HG03103 (cell line): ENCODE measurements at regions not wholly inside any gene's neighbourhood (a gene's known extent, or its start where the extent isn't known, plus 50 kb on each side); places are given as distances from the start of the nearest gene placed in this dataset.
A peak's percentile ranks its signal among the peaks of the same experiment; 100 is the strongest.

Experiments used
- ATAC-seq: cut with Tn5 transposase; IDR thresholded peaks from one replicate; pipeline ENCODE4 v1.9.1; 2021; ENCODE audit warnings: low read depth; ENCODE audit not compliant: unreplicated experiment

DNA sequence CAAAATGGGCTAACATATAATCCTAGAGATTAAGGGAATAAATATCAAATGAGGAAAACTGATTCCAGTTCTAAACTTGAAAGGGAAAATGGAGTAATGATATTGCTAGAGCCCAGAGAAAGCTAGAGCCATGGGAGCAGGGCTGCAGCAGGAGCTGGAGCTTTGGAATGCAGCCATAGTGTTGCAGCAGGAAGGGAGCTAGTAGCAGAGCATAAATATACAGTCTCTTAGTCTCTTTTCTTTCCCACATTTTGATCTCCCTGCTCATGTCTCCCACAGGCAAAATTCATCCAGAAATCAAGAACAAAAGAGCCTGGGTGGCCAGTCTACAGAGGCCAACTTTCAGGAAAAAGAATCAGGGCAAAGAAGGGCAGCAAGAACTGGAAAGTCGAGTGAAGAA is 253.7 kb downstream of the ATXN7L3B start:
- ATAC-seq, result no peak

GRCh38 chr12:74794522-74794921 is 256.9 kb downstream of the ATXN7L3B start:
- ATAC-seq, result no peak

DNA sequence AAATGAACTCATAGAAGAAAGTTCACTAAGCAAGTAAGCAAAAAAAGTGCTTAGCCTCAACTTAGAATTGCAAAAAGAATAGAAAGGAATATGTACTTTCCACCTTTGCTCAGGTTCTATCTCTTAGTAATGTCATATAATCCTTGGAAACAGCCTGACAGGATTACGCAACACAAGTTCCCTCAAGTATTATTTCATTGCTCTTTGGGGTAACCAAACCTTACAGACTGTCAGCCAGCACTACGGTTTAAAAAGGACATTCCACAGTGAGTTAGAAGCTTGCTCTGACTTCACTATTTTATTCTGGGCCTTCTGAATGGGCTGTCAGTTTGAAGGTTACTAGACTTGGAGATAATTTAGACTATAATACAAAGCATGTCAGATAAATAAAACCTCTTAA is 264.0 kb downstream of the ATXN7L3B start:
- ATAC-seq, result no peak

DNA sequence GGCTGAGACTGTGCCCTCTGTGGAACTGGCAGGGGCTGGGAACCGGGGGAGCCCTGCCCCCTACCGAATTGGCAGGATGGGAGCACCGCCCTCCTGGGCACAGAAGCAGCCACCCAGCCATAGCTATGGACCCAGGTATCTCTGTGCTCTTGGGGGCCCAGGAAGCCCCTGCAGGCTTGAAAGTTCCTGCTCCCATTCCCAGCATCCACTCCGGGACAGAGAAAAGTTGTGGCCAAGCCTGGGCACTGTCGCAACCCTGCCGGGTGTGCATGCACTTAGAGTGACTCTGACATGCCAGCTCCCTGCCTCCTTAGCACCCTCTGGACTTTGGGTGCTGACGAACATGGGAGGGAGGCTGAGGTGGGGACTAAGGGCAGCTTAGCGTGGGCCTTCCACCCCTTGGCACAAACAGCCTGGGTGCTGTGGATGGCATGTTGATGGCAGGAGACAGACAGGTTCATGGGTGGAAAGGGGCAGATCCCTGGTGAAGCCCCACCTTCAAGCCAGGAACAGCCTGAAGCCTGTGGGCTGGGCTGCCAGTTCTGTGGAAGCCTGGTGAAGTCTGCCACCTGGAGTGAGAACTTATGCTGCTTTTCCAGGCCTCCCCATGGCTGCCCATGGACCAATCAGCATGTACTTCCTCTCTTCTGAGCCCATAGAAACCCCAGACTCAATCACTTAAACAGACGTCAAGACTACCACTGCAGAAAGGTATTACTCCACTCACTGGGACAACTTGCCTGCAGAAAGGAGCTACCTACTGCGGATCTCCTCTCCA is 279.0 kb downstream of the ATXN7L3B start:
- ATAC-seq, result no peak

DNA sequence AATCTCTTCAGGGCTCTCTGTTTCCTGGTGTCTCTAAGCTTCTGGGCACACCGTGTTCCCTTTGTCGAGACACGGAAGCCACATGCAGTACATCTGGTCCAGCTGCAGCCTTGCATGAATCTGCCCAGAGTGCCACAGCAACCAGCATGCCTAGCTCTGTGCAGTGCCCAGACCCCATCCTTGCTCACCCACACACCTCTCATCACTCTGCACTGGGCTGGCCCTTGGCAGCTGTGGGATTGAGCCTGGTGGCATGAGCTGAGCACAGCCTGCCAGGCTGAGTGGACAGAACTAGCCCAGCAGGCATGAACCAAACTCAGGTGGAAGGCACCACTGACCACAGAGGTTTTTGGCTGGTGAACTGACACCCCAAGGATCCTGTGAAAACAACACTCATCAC is 279.9 kb downstream of the ATXN7L3B start:
- no peak for ATAC-seq

GRCh38 chr12:74818412-74818811 is 280.8 kb downstream of the ATXN7L3B start:
- ATAC-seq, result no peak

- no peak for ATAC-seq
These were observed 282.7 kb downstream of the ATXN7L3B start for GRCh38 chr12:74820324-74820723.

- ATAC-seq, result no peak
These were observed 298.9 kb downstream of the ATXN7L3B start for GRCh38 chr12:74836567-74836966.

DNA sequence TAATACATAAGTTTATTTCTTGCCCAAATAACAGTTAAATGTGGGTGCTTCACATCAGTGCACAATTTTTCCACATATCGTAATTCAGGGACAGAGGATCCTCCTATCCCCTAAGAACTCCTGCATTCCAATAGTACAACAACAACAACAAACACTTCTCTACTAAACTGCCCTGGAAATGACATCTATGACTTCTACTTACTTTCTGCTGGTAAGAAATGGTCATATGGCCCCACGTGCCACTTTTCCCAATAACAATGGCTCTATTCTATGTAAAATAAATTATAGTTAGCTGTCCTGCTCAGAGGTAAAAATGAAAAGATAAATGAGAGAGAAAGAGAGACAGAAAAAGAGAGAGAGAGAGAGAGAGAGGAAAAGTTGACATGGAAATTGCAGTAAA is 308.5 kb downstream of the ATXN7L3B start:
- no peak for ATAC-seq

GRCh38 chr12:74847169-74847568 is 309.5 kb downstream of the ATXN7L3B start:
- ATAC-seq, result no peak

DNA sequence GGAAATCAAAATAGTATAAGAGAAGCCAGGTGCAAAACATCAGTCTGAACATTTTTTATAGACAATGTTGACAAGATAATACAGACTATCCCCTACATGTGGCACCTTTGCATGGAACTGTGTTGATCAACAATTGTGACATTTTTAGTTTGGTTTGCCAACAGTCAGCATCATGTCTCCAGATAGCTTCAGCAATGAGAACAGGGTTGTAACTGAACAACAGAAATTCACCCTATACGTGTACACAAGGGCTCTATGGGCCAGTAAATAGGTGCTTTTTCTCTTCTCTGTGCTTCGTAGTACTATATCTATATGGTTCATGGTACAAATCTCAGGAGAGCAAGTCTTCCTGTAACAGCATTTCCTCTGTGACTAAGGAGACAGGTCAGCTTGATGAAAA is 310.4 kb downstream of the ATXN7L3B start:
- ATAC-seq, result no peak

DNA sequence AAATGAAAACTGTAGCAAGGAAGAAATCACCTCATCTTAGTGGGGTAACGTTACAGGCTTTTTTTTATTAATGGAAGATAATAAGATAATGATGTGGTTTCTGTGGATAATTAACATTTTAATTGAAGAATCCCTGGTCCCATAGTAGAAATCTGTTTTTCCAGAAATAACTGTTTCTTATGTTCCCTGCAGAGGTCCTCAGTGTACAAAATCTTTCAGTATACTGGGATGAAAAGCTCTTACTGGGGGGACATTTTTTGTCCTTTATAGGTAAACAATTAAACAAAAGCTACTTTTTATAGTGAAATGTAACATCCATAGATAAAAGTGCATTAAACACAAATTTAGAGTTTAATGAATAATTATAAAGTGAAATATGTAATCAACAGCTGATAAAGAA is 312.2 kb downstream of the ATXN7L3B start:
- no peak for ATAC-seq

GRCh38 chr12:74871817-74872216 is 334.2 kb downstream of the ATXN7L3B start:
- ATAC-seq, result no peak

- ATAC-seq, result no peak
These were observed 323.9 kb downstream of the KCNC2 start for GRCh38 chr12:74885775-74886174.

- ATAC-seq, result no peak
These were observed 320.6 kb downstream of the KCNC2 start for GRCh38 chr12:74889073-74889472.

GRCh38 chr12:74889563-74890236 is 319.9 kb downstream of the KCNC2 start:
- ATAC-seq, result peak; percentile 59

DNA sequence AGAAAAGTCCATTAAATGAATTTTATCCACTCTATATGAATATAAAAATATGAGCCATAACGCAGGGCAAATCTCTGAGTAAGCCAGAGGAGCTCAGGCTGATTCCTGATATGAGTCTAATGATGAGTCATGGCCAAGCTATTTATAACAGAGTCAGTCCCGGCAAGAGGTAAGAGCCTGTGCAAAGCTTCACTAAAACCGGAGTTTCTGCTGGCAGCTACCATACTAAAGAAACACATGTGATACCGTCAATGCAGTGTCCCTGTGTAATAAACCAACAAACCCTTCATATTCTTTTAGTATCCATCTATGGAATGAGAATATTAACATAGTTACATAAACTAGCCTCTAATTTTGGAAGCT is 319.4 kb downstream of the KCNC2 start:
- peak; percentile 87 for ATAC-seq

DNA sequence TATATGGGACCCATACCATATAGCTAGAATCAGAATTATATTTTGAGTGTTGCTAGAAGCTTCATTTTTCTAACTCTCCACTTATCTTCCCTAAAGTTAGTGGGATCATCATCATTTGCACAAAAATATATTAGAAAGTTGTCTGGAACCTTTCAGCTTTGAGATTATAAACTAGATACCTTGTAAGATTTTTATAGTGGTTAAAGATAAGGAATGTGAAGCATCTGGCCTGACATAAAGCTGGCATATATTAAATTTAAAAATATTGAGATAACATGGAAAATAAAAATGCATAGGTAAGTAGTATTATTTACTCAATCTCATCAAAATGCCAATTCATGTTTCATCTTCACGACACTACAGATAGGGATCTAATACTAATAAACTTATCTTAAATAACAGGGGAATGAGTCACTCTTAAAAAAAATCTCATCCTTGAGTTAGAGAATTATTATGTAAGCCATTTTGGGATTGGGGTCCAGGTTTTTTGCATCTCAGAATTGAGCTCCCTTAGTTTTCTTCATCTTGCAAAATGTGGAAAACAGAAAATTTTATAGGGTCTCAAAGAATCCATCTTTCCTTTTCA is 318.5 kb downstream of the KCNC2 start:
- no peak for ATAC-seq

DNA sequence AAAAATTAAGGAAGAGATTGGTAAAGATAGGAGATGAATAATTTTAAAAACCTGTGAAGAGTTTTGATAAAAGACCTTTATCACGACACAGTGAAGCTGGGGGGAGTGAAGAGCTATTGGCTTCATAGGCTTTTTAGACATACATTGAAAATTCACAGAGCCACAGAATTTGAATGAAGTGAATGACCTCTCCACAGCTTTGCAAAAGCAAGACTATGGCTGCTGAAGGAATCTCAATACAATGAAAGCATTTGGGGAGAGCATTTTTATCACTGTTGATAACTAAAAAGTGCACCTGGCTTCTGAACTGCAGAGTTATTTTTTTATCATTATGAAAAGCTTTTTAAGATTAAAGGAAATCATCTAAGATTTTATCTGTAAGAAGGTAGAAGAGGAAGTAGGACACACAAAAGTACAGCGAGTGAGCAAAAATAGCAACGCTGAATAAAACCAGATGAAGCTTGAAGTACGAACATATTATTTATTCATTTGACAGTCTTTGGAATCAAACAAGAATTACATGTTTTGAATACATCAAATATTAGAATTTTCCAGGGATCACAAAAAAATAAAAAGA is 317.5 kb downstream of the KCNC2 start:
- ATAC-seq, result no peak

DNA sequence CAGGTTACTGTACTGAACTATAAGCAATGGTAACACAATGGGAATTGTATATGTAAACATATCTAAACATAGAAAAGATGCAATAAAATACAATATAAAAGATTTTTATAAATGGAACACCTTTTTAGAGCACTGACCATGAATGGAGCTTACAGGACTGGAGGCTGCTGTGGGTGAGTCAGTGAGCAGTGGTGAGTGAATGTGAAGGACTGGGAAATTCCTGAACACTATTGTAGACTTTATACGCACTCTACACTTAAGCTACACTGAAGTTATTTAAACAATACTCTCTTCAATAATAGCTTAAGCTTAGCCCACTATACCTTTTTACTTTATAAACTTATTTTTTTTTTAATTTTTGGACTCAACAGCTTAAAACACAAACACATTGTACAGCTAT is 313.5 kb downstream of the KCNC2 start:
- no peak for ATAC-seq

- no peak for ATAC-seq
These were observed 312.0 kb downstream of the KCNC2 start for GRCh38 chr12:74897425-74898211.
